Fibroblast of skin of left quadriceps (primary cell): ENCODE measurements at regions not wholly inside any gene's neighbourhood (a gene's known extent, or its start where the extent isn't known, plus 50 kb on each side); places are given as distances from the start of the nearest gene placed in this dataset.
"Not testable (repeated sequence)": the region's sequence is repeated elsewhere in the genome, so short reads cannot be mapped to it uniquely, and the experiment has no call there.

ENCODE experiments used
- DNase-seq, 2 experiments: peaks; one replicate each; pipeline ENCODE4 v3.0.0-alpha.2; 2013; ENCODE audit warnings: low read depth in 2 of 2

GRCh38 chr12:89064780-89065179, 287.5 kb downstream of the DUSP6 start:
- DNase-seq, result no peak

GRCh38 chr12:89064151-89064550, 288.1 kb downstream of the DUSP6 start:
- DNase-seq, result no peak

- DNase-seq, result no peak
Measured at GRCh38 chr12:89062996-89063395, 289.3 kb downstream of the DUSP6 start.

GRCh38 chr12:89059721-89060541, 292.4 kb downstream of the DUSP6 start:
- no peak for DNase-seq

GRCh38 chr12:89059056-89059455, 293.2 kb downstream of the DUSP6 start:
- no peak for DNase-seq

GRCh38 chr12:89058402-89058801, 293.9 kb downstream of the DUSP6 start:
- DNase-seq, result no peak

- DNase-seq, result not testable (repeated sequence)
Measured at GRCh38 chr12:89053817-89054216, 298.5 kb downstream of the DUSP6 start.

GRCh38 chr12:89051065-89051677, 301.1 kb downstream of the DUSP6 start:
- DNase-seq, result no peak

- DNase-seq, result no peak
Measured at GRCh38 chr12:89047856-89048418, 304.4 kb downstream of the DUSP6 start.

GRCh38 chr12:89041078-89041477, 311.2 kb downstream of the DUSP6 start:
- no peak for DNase-seq

GRCh38 chr12:89040146-89040964, 311.9 kb downstream of the DUSP6 start:
- peak; percentile 17 to 26 for DNase-seq

GRCh38 chr12:89038831-89039512, 313.3 kb downstream of the DUSP6 start:
- no peak for DNase-seq

- DNase-seq, result no peak
Measured at GRCh38 chr12:89033062-89033461, 319.2 kb downstream of the DUSP6 start.

- no peak for DNase-seq
Measured at GRCh38 chr12:89029961-89030360, 322.3 kb downstream of the DUSP6 start.

GRCh38 chr12:89024580-89024979, 327.7 kb downstream of the DUSP6 start:
- DNase-seq, result no peak

- DNase-seq, result no peak
Measured at GRCh38 chr12:89023936-89024335, 328.4 kb downstream of the DUSP6 start.

GRCh38 chr12:89020689-89021088, 331.6 kb downstream of the DUSP6 start:
- DNase-seq, result no peak

- no peak for DNase-seq
Measured at GRCh38 chr12:89020121-89020480, 332.2 kb downstream of the DUSP6 start.

- peak; percentile 69 to 70 for DNase-seq
Measured at GRCh38 chr12:89019439-89020120, 332.7 kb downstream of the DUSP6 start.

- DNase-seq, result peak; percentile 45 to 47
Measured at GRCh38 chr12:89016970-89017778, 335.1 kb downstream of the DUSP6 start.
